ENCODE measurements at regions not wholly inside any gene's neighbourhood (a gene's known extent, or its start where the extent isn't known, plus 50 kb on each side); places are given as distances from the start of the nearest gene placed in this dataset.
"Not testable (repeated sequence)": the region's sequence is repeated elsewhere in the genome, so short reads cannot be mapped to it uniquely, and the experiment has no call there.

DNA sequence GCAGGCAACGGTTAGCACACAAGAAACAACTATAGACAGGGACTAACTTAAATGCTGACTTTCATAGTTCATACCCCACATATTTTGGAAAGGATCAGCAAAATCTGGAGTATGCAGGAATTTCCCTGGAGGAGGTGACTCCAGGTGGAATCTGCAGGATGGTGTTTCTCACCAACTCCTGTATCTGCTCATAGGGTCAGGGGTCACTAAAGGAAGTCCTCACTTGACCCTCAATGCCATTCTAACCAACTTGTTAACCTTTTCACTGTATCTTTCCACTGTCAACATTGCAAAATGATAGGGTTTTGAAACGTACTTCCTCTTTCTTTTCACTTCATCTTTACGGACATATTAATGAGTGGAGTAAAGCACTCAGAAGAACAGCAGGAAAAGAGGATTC, 207.0 kb upstream of the CXCR4 start:
- H3K27ac ChIP-seq (ENCODE audit: low read depth, low read length) = no peak overlapping the region
- no peaks in the 10 kb centered on the region for H3K36me3 ChIP-seq (ENCODE audit: insufficient read depth, low read length)
- peaks cover 33% of the 10 kb centered on the region for H3K4me1 ChIP-seq (ENCODE audit: insufficient read depth, low read length)
- H3K4me3 ChIP-seq (ENCODE audit: low read length) = no peak overlapping the region
- H3K27me3 ChIP-seq (ENCODE audit: insufficient read depth, low read length) = no peaks in the 10 kb centered on the region
- no peaks in the 10 kb centered on the region for H3K9me3 ChIP-seq (ENCODE audit: insufficient read depth, low read depth, low read length)
- no peak overlapping the region for H3K9ac ChIP-seq (ENCODE audit: low read depth, low read length)
- WGBS = 89% methylated on average over 2 of the region's 3 CpGs

DNA sequence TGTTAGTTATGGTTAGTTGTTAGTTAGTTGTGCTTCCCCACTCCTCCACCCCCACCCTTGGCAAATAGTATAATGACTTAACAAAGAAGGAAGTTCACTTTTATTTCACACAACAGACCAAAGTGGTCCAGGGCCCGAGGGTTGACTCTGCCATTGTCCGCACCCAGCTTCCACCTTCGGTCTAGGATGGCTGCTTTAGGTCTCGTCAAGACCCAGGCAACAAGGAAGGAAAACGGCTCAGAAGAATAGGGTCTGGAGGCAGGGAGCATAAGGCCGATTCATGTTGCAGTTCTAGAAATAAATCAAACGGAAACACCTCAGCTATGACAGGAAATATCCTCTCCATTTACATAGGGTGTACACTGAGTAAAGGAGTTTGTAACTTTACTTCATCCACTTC, 206.0 kb upstream of the CXCR4 start:
- no peaks in the 10 kb centered on the region for H3K36me3 ChIP-seq (ENCODE audit: insufficient read depth, low read length)
- H3K9ac ChIP-seq (ENCODE audit: low read depth, low read length) = no peak overlapping the region
- no peaks in the 10 kb centered on the region for H3K27me3 ChIP-seq (ENCODE audit: insufficient read depth, low read length)
- H3K27ac ChIP-seq (ENCODE audit: low read depth, low read length) = no peak overlapping the region
- no peaks in the 10 kb centered on the region for H3K9me3 ChIP-seq (ENCODE audit: insufficient read depth, low read depth, low read length)
- H3K4me3 ChIP-seq (ENCODE audit: low read length) = no peak overlapping the region
- WGBS = 94% methylated on average over 6 of the region's 7 CpGs
- H3K4me1 ChIP-seq (ENCODE audit: insufficient read depth, low read length) = peaks cover 44% of the 10 kb centered on the region

DNA sequence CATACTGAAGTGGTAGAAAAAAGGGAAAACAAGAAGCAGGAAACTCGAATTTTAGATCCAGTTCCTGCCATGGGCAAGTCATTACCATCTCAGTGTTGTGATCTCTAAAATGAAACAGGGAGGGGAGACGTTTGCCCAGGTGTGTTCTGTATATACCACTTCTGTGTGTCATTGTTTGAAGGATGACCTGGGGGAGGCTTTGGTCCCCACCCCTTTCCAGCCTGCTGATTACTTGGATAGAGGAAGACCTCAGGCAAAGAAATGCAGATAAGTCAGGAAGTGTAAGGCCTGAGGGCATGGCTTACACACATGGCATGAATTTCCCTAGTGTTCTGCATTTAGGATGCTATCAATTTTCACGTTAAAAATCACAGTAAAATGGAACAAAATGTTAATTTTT, 205.2 kb upstream of the CXCR4 start:
- WGBS = 65% methylated on average over 3 of the region's 3 CpGs
- Histone ChIP-seq H3K4me3 (ENCODE audit: low read length) (no peak overlapping the region), H3K9ac (ENCODE audit: low read depth, low read length) (no peak overlapping the region), H3K4me1 (ENCODE audit: insufficient read depth, low read length) (peaks cover 39% of the 10 kb centered on the region), H3K27ac (ENCODE audit: low read depth, low read length) (no peak overlapping the region), H3K27me3 (ENCODE audit: insufficient read depth, low read length) (no peaks in the 10 kb centered on the region), H3K36me3 (ENCODE audit: insufficient read depth, low read length) (no peaks in the 10 kb centered on the region), H3K9me3 (ENCODE audit: insufficient read depth, low read depth, low read length) (no peaks in the 10 kb centered on the region)

DNA sequence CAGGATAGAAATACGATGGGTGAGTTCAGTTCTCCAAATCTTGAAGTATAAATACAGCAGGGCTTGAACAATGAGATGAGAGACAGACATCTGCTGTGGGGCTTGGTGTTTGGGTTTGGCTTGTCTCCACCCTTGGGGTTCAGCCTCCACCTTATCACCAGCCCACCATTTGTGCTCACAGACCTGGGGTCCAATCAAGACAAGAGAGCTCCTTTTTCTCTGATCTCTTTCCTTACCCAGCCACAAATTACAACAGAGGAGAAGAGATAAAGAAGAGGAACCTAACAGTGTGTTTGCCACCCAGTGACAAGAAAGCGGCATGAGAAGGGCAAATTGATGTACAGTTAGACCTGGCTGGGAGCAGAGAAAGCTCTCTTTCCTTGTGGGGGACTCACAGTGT, 204.5 kb upstream of the CXCR4 start:
- Histone ChIP-seq H3K27me3 (ENCODE audit: insufficient read depth, low read length) (no peaks in the 10 kb centered on the region), H3K4me3 (ENCODE audit: low read length) (no peak overlapping the region), H3K9ac (ENCODE audit: low read depth, low read length) (no peak overlapping the region), H3K36me3 (ENCODE audit: insufficient read depth, low read length) (no peaks in the 10 kb centered on the region), H3K9me3 (ENCODE audit: insufficient read depth, low read depth, low read length) (no peaks in the 10 kb centered on the region), H3K27ac (ENCODE audit: low read depth, low read length) (no peak overlapping the region), H3K4me1 (ENCODE audit: insufficient read depth, low read length) (peaks cover 31% of the 10 kb centered on the region)
- 89% methylated on average over 2 of the region's 2 CpGs for WGBS

DNA sequence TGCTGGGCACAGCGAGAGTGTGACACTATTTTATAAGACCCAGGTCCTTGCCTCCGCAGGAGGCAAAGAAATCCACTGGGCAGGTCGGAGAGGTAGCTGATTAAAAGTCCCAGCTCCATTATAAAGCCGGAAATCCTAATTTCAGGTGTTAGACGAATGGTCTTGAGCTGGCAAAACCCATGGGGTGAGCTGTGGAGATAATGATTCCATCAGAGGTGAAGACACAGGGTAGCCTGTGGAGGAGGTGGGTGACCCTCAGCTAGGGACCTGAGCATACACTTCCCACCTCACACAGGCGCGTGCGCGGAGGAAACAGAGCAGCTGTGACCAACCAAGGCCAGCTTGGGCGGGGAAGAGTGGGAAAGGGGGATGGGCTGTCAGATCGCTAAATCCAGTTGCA, 201.7 kb upstream of the CXCR4 start:
- Histone ChIP-seq H3K9ac (ENCODE audit: low read depth, low read length) (no peak overlapping the region), H3K27me3 (ENCODE audit: insufficient read depth, low read length) (no peaks in the 10 kb centered on the region), H3K9me3 (ENCODE audit: insufficient read depth, low read depth, low read length) (no peaks in the 10 kb centered on the region), H3K4me1 (ENCODE audit: insufficient read depth, low read length) (peaks cover 23% of the 10 kb centered on the region), H3K4me3 (ENCODE audit: low read length) (no peak overlapping the region), H3K27ac (ENCODE audit: low read depth, low read length) (no peak overlapping the region), H3K36me3 (ENCODE audit: insufficient read depth, low read length) (no peaks in the 10 kb centered on the region)
- WGBS = 74% methylated on average over 11 of the region's 11 CpGs

DNA sequence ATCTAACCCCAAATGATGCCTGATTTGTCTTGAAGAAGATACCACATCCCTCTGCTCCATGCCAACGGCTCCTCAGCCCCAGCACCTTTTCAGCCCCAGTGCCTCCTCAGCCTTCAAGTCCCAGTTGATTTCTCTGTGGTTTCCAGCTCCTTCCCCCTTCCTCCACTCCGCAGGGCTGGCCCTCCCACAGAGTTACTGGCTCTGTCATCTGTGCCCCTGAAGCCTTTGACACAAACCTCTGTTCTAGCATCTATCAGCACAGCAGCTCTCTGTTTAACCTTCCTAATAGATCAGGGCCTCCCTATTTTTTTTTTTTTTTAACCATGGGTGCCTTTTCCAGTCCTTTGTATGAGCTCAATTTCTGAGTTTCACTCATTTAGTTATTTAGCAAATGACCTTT, 201.3 kb upstream of the CXCR4 start:
- Histone ChIP-seq H3K4me3 (ENCODE audit: low read length) (no peak overlapping the region), H3K9me3 (ENCODE audit: insufficient read depth, low read depth, low read length) (no peaks in the 10 kb centered on the region), H3K27ac (ENCODE audit: low read depth, low read length) (no peak overlapping the region), H3K36me3 (ENCODE audit: insufficient read depth, low read length) (no peaks in the 10 kb centered on the region), H3K27me3 (ENCODE audit: insufficient read depth, low read length) (no peaks in the 10 kb centered on the region), H3K9ac (ENCODE audit: low read depth, low read length) (no peak overlapping the region), H3K4me1 (ENCODE audit: insufficient read depth, low read length) (peaks cover 23% of the 10 kb centered on the region)
- WGBS = 31% methylated on average over 2 of the region's 2 CpGs

DNA sequence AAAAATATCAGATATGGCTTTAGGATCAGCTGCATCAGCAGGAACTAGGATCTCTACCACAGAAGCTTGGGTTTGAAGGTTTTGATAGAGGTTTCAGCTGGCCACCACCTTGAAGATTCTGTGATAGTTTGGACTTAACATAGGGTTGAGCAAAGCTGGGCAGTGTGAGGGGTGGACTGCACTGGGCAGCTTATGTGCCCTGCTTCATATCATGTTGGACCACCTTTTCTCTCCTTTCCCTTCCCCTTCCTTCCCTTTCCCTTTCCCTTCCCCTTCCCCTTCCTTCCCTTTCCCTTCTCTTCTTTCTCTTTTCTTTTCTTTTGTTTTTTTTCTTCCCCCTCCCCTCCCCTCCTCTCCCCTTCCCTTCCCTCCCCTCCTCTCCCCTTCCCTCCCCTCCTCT, 196.3 kb upstream of the CXCR4 start:
- Histone ChIP-seq H3K27me3 (ENCODE audit: insufficient read depth, low read length) (no peaks in the 10 kb centered on the region), H3K4me1 (ENCODE audit: insufficient read depth, low read length) (peaks cover 5% of the 10 kb centered on the region; the same call in 1 of the 2 replicates), H3K36me3 (ENCODE audit: insufficient read depth, low read length) (no peaks in the 10 kb centered on the region), H3K27ac (ENCODE audit: low read depth, low read length) (no peak overlapping the region), H3K4me3 (ENCODE audit: low read length) (no peak overlapping the region), H3K9ac (ENCODE audit: low read depth, low read length) (no peak overlapping the region), H3K9me3 (ENCODE audit: insufficient read depth, low read depth, low read length) (no peaks in the 10 kb centered on the region)

DNA sequence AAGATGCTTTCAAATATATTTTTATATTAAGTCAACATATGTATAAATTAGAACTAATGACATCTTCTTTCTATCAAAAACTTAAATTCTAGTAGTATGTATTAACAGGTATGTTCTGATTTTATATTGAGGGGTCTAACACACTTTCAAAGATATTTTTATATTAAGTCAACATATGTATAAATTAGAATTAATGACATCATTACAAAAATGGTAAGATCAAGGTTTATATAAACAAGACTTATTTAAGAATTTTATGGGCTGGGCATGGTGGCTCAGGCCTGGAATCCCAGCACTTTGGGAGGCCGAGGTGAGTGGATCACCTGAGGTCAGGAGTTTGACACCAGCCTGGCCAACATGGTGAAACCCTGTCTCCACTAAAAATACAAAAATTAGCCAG, 194.6 kb upstream of the CXCR4 start:
- not testable (repeated sequence) for H3K9me3 ChIP-seq (ENCODE audit: insufficient read depth, low read depth, low read length); H3K9ac ChIP-seq (ENCODE audit: low read depth, low read length); H3K4me1 ChIP-seq (ENCODE audit: insufficient read depth, low read length); H3K36me3 ChIP-seq (ENCODE audit: insufficient read depth, low read length); H3K27me3 ChIP-seq (ENCODE audit: insufficient read depth, low read length); H3K27ac ChIP-seq (ENCODE audit: low read depth, low read length); H3K4me3 ChIP-seq (ENCODE audit: low read length)
- WGBS = 87% methylated on average over 1 of the region's 1 CpG

DNA sequence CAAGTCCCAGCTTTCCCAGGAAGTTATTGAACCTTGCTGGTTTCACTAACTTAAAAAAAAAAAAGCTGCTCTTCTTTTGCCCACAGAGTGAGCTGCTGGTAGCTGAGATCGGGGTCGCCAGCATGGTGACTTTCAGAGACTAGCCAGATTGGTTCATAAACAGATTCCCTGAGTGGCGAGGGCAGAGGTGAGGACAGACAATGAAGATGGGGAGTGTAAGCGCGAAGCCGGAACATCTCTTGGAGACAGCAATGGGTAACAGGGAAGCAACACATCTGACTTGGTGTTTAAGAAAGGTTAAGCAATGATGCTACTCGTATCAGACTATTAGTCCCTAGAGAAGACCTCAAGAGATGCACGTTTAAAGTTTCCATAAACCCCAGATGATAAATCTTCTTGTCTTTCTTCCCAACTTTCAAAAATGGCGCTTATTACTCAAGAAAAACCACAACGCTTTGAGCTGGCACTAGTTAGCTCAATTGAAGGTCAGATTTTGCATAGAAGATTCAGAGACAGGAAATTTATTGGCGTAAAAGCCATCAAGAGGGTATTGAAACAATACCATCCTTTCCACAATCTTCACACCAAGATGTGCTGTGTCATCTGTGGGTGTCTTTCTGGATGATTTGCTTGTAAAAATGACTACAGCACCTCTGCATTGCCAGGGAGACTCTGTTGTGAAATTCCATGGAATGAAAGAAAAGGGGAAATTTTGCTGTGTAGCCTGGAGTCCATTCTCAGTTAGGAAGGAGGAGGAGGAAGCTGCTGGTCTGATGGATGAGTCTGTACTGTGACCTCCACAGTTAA, 193.1 kb upstream of the CXCR4 start:
- Histone ChIP-seq H3K9me3 (ENCODE audit: insufficient read depth, low read depth, low read length) (no peaks in the 10 kb centered on the region), H3K27ac (ENCODE audit: low read depth, low read length) (no peak overlapping the region), H3K4me1 (ENCODE audit: insufficient read depth, low read length) (no peaks in the 10 kb centered on the region), H3K36me3 (ENCODE audit: insufficient read depth, low read length) (no peaks in the 10 kb centered on the region), H3K9ac (ENCODE audit: low read depth, low read length) (no peak overlapping the region), H3K4me3 (ENCODE audit: low read length) (no peak overlapping the region), H3K27me3 (ENCODE audit: insufficient read depth, low read length) (no peaks in the 10 kb centered on the region)
- WGBS = 92% methylated on average over 11 of the region's 11 CpGs

DNA sequence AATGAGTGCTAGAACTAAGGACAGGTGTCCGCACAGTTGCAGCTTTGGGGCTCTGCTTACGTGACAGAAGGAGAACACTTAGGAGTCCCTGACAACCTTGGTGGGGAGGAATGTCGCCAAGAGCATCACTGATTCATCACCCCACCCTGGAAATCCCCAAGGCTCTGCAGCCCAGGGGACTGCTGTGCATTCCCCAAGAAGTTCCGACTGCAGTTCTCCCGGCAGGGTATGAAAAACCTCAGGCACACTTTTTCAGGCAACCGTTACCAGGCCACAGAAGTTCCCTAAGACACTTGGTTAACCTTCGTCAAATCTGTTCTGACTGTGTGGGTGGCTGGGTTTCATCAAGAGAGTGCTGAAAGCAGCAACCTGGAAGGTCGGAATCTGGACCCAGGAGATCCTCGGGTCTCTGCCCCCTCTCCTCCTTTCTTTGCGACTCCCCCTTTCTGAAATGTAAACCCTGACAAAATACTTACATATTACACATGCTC, 192.1 kb upstream of the CXCR4 start:
- H3K9me3 ChIP-seq (ENCODE audit: insufficient read depth, low read depth, low read length) = no peaks in the 10 kb centered on the region
- H3K9ac ChIP-seq (ENCODE audit: low read depth, low read length) = no peak overlapping the region
- no peaks in the 10 kb centered on the region for H3K27me3 ChIP-seq (ENCODE audit: insufficient read depth, low read length)
- H3K4me3 ChIP-seq (ENCODE audit: low read length) = no peak overlapping the region
- no peaks in the 10 kb centered on the region for H3K36me3 ChIP-seq (ENCODE audit: insufficient read depth, low read length)
- WGBS = 90% methylated on average over 10 of the region's 10 CpGs
- no peaks in the 10 kb centered on the region for H3K4me1 ChIP-seq (ENCODE audit: insufficient read depth, low read length)
- no peak overlapping the region for H3K27ac ChIP-seq (ENCODE audit: low read depth, low read length)

DNA sequence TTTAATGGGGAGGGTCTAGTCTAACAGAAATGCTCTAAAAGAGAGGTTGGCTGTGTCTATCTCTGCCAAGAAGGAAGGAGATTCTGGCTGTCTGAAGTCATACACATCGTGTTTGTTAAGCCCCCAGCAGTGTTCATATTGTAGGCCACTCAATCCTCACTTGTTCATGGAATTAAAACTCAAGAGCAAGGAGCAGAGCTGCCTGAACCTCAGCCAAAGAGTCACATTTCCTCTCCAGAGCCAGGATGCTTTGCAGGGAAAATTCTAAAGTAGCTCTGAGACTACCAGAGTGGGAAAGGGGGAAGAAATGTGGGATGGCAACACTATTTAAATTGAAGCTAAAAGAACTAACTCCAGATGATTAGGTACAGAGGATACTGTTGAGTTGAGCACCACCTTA, 190.7 kb upstream of the CXCR4 start:
- Histone ChIP-seq H3K4me3 (ENCODE audit: low read length) (no peak overlapping the region), H3K4me1 (ENCODE audit: insufficient read depth, low read length) (peaks cover 6% of the 10 kb centered on the region), H3K9ac (ENCODE audit: low read depth, low read length) (no peak overlapping the region), H3K27ac (ENCODE audit: low read depth, low read length) (no peak overlapping the region), H3K36me3 (ENCODE audit: insufficient read depth, low read length) (no peaks in the 10 kb centered on the region), H3K27me3 (ENCODE audit: insufficient read depth, low read length) (no peaks in the 10 kb centered on the region), H3K9me3 (ENCODE audit: insufficient read depth, low read depth, low read length) (no peaks in the 10 kb centered on the region)
- 94% methylated on average over 1 of the region's 1 CpG for WGBS

DNA sequence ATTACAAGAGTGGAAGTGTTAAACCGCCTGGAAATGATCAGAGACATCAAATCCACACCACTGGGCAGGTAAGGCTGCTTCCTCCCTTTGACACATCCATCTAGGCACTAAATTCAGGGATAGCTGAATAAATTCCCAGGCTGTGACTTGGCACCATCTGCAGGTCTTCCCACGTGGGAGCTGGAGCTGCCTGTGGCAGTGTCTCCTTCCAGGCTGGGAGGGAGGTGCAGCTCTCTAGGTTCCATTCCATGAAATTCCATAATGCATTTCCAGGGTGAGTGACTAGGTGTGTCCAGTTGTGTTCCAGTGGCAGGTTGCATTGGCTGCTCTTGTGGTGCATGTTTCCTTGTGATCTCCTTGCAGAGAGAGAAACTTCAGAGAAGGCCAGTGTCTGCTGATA, 188.9 kb upstream of the CXCR4 start:
- Histone ChIP-seq H3K36me3 (ENCODE audit: insufficient read depth, low read length) (no peaks in the 10 kb centered on the region), H3K9me3 (ENCODE audit: insufficient read depth, low read depth, low read length) (no peaks in the 10 kb centered on the region), H3K9ac (ENCODE audit: low read depth, low read length) (no peak overlapping the region), H3K4me1 (ENCODE audit: insufficient read depth, low read length) (peaks cover 7% of the 10 kb centered on the region), H3K27ac (ENCODE audit: low read depth, low read length) (no peak overlapping the region), H3K27me3 (ENCODE audit: insufficient read depth, low read length) (no peaks in the 10 kb centered on the region), H3K4me3 (ENCODE audit: low read length) (no peak overlapping the region)
- WGBS = 73% methylated on average over 2 of the region's 2 CpGs
